Hepatocyte (in vitro differentiated cells): ENCODE measurements at regions not wholly inside any gene's neighbourhood (a gene's known extent, or its start where the extent isn't known, plus 50 kb on each side); places are given as distances from the start of the nearest gene placed in this dataset.

Experiments used
- CTCF ChIP-seq: fragments of 200-600 bp; sonication (generic); IDR thresholded peaks from 2 replicates; pipeline ENCODE4 v1.5.1; 2016; ENCODE audit warnings: antibody characterized with exemption, mild to moderate bottlenecking; ENCODE audit not compliant: poor library complexity
- EZH2 ChIP-seq: fragments of 200-600 bp; sonication (generic); IDR thresholded peaks from 2 replicates; pipeline ENCODE4 v1.6.1; 2016; ENCODE audit warnings: antibody characterized with exemption, mild to moderate bottlenecking, borderline replicate concordance
- EZH2phosphoT487 ChIP-seq: fragments of 200-600 bp; sonication (generic); IDR thresholded peaks from one replicate; pipeline ENCODE4 v1.6.1; 2018; ENCODE audit warnings: antibody characterized with exemption, mild to moderate bottlenecking, low read depth, moderate library complexity; ENCODE audit not compliant: unreplicated experiment, severe bottlenecking

GRCh38 chr12:126999352-126999751 is 1267.6 kb upstream of the TMEM132C start:
- TF ChIP-seq CTCF: no peak
- no peak for TF ChIP-seq EZH2
- TF ChIP-seq EZH2phosphoT487: no peak
